Stimulated activated CD4-positive, alpha-beta T cell treated with anti-CD3 and anti-CD28 coated beads, Interleukin-12 subunit alpha, Interleukin-12 subunit beta, amount 100 ng/mL, for 24 hours (primary cell): ENCODE measurements at regions not wholly inside any gene's neighbourhood (a gene's known extent, or its start where the extent isn't known, plus 50 kb on each side); places are given as distances from the start of the nearest gene placed in this dataset.

ENCODE experiments used
- DNase-seq, 2 experiments: peaks; one replicate each; pipeline ENCODE4 v3.0.0-alpha.2; 2020; ENCODE audit warnings: low read depth in 2 of 2

- DNase-seq, result no peak
Observed at GRCh38 chr20:60424267-60424902, 466.2 kb downstream of the CDH26 start.

GRCh38 chr20:60427516-60427915 is 469.3 kb downstream of the CDH26 start:
- DNase-seq, result no peak

GRCh38 chr20:60428651-60429050 is 470.4 kb downstream of the CDH26 start:
- no peak for DNase-seq

- DNase-seq, result no peak
Observed at GRCh38 chr20:60430516-60431001, 472.3 kb downstream of the CDH26 start.

- no peak for DNase-seq
Observed at GRCh38 chr20:60431349-60431748, 473.1 kb downstream of the CDH26 start.

- no peak for DNase-seq
Observed at GRCh38 chr20:60437418-60437817, 479.2 kb downstream of the CDH26 start.

GRCh38 chr20:60446267-60447111 is 488.3 kb downstream of the CDH26 start:
- no peak for DNase-seq

- no peak for DNase-seq
Observed at GRCh38 chr20:60447703-60448102, 489.5 kb downstream of the CDH26 start.

- DNase-seq, result no peak
Observed at GRCh38 chr20:60453388-60454246, 495.4 kb downstream of the CDH26 start.

GRCh38 chr20:60454491-60454890 is 496.3 kb downstream of the CDH26 start:
- DNase-seq, result no peak

GRCh38 chr20:60455272-60455671 is 497.0 kb downstream of the CDH26 start:
- no peak for DNase-seq

- no peak for DNase-seq
Observed at GRCh38 chr20:60459212-60459611, 501.0 kb downstream of the CDH26 start.

- no peak for DNase-seq
Observed at GRCh38 chr20:60461993-60462392, 503.8 kb downstream of the CDH26 start.

- no peak for DNase-seq
Observed at GRCh38 chr20:60463798-60464197, 505.6 kb downstream of the CDH26 start.

- DNase-seq, result no peak
Observed at GRCh38 chr20:60465439-60465838, 507.2 kb downstream of the CDH26 start.

- DNase-seq, result no peak
Observed at GRCh38 chr20:60465993-60466686, 507.9 kb downstream of the CDH26 start.

- no peak for DNase-seq
Observed at GRCh38 chr20:60466687-60467022, 508.4 kb downstream of the CDH26 start.

GRCh38 chr20:60467078-60467477 is 508.9 kb downstream of the CDH26 start:
- no peak for DNase-seq

GRCh38 chr20:60467771-60468170 is 509.5 kb downstream of the CDH26 start:
- DNase-seq, result no peak

GRCh38 chr20:60469829-60470228 is 511.6 kb downstream of the CDH26 start:
- no peak for DNase-seq

- DNase-seq, result no peak
Observed at GRCh38 chr20:60470366-60470765, 512.1 kb downstream of the CDH26 start.

GRCh38 chr20:60473211-60473610 is 515.0 kb downstream of the CDH26 start:
- no peak for DNase-seq
